ENCODE measurements at regions not wholly inside any gene's neighbourhood (a gene's known extent, or its start where the extent isn't known, plus 50 kb on each side); places are given as distances from the start of the nearest gene placed in this dataset.
"Not testable (repeated sequence)": the region's sequence is repeated elsewhere in the genome, so short reads cannot be mapped to it uniquely, and the experiment has no call there.

DNA sequence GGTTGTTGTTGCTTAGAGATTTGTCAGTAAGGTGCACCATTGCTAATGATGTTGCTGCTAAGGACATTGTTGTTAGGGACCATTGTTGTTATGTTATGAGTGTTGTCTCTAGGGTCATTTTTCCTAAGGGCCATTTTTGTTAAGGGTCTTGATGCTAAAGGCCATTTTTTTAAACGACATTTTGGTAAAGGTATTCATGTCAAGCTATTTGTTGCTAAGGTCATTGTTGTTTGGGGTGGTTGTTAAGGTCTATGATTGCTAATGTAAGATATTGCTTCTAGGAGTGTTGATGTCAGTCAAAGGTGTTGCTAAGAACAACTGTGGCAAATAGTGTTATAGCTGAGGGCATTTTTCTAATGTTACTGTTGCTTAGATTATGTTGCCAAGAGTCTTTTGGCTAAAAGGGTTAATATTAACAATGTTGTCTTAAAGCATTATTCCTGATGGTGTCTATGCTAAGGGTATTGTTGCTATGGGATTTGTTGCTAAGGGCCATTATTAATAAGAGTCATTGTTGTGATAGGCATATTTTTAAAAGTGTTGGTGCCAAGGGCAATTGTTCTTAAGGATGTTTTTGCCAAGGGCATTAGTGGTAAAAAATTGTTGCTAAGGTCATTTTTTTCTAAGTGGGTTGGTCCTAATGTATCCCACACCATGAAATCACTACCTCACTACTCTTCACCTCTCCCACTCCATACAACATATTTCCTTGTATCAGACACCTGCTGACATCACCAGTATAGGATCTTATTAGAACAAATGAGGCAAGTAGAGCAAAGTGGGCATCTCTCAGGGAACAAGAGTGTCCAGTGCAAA lies 56.2 kb downstream of the SPATA31A6 start:
- not testable (repeated sequence) for DNase-seq

- DNase-seq = not testable (repeated sequence)
Measured at GRCh38 chr9:42240261-42240579, 56.8 kb downstream of the SPATA31A6 start.

DNA sequence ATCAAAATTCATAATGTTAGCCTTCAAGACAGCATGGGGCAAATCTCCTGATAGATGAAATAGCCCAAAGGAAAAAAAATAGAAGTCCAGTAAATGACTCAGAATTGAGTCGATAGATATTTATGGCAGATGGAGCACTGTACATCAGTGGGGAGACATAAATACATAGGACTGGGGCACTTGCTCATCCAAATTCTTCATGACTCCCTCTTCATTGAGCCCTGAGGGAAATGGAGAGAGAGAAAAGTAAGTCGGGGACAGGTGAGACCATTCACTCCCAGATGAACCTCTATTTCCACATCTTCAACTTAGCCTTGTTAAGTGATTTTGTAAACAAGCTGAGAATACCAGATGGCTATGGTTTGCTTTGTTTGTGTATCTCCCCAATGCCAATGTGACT lies 59.8 kb downstream of the SPATA31A6 start:
- DNase-seq = not testable (repeated sequence)

DNA sequence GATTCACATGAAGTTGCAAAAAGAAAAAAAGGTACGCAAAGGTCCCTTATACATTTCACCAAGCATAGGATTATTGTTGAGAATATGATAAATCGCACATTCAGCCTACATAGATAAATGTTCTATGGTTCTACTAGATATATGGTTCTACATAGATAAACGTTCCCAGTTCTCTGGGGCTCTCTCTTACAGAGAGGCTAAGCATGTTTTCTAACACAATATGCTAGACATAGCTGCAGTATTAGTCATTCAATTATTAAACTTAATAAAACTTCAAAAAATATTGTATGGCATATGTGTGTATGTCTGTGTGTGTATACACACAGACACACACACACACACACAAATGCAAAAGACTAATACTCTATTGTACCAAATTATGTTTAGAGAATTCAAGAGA lies 60.4 kb downstream of the SPATA31A6 start:
- not testable (repeated sequence) for DNase-seq

GRCh38 chr9:42268729-42269128 lies 85.3 kb downstream of the SPATA31A6 start:
- DNase-seq = not testable (repeated sequence)

- DNase-seq = not testable (repeated sequence)
Measured at GRCh38 chr9:42269171-42269570, 85.7 kb downstream of the SPATA31A6 start.

DNA sequence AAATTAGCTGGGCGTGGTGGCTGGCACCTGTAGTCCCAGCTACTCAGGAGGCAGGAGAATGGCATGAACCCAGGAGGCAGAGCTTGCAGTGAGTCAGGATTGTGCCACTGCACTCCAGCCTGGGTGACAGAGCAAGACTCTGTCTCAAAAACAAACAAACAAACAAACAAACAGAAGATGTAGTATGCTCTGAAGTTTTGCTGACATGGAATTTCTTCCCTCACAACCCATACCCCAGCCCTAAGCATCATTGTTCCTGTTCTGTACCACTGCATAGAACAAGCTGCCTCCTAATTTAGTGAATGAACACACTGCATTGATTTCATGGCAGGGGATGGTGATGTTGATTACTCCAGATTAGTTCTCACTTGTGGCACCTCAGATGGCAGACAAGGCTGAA lies 89.7 kb downstream of the SPATA31A6 start:
- DNase-seq = not testable (repeated sequence)

DNA sequence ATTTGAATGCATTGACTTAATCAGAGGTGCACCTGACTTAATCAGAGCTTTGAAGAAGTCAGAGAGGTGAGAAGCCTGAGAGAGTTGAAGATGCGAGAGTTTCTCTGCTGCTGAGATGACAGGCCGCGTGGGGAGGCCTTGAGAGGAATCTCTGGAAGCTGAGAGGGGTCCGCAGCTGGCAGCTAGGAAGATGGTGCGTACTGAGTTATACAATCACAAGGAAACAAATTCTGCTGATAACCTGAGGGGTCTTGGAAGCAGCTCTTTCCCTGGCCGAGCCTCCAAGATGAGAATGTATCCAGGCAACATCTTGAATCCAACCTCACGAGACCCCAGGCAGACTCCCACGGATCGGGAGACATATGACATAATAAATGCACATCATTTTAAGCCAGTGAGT lies 91.7 kb downstream of the SPATA31A6 start:
- no peak for DNase-seq

- not testable (repeated sequence) for DNase-seq
Measured at GRCh38 chr9:42282531-42283178, 99.2 kb downstream of the SPATA31A6 start.

GRCh38 chr9:42283179-42283543 lies 99.7 kb downstream of the SPATA31A6 start:
- DNase-seq = not testable (repeated sequence)

DNA sequence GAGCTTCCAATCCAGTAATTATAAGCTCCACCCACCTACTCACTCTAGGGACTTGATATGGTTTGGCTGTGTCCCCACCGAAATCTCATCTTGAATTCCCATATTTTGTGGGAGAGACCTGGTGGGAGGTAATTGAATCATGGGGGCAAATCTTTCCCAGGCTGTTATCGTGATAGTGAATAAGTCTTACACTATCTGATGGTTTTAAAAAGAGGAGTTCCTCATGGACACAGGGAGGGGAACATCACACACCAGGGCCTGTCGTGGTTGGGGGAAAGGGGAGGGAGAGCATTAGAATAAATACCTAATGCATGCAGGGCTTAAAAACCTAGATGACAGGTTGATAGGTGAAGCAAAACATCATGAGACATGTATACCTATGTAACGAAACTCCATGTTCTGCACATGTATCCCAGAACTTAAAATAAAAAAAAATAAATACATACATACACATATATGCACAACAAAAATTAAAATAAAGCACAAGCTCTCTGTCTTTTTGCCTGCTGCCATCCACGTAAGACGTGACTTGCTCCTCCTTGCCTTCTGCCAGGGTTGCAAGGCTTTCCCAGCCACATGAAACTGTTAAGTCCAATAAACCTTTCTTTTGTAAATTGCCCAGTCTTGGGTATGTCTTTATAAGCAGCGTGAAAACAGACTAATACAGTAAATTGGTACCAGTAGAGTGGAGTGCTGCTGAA lies 102.8 kb downstream of the SPATA31A6 start:
- DNase-seq = not testable (repeated sequence)

DNA sequence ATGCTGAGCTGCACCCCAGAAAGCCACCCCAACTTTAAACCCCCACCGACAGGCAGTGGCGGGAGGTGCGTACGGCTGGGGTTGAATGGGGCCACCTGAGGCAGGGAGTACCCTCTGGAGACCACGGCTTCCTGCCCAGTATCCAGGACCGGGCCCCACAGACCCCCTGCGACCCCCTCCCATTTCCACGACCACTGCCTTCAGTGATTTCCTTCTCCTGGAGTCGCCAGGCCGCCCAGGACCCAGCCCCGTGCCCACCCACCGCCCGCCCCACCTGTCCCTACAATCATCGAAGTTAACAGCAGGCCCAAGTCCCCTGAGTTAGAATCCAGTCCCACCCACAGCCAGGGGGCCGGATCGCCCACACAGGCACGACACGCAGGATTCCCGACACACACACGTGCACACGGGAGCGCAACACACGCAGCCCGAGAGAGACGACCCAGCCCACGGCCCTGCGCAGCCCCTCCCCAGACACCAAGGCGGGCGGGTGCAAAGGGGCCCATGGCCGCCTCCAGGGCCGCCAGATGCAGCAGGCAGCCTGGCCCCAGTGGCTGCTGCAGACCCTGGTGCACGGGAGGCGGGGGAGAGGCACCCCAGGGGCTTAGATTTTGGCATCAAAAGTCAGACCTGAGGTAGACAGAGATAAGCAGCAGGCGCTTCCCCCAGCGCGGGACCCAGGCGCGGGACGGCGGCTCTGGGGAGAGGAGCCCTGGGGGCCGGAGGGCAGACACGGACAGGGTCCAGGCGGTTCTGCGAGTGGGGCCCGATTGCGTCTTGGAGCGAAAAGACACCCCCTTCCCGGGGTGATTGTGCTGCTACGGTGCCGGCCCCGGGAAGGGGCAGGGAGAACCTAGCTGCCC lies 104.8 kb downstream of the SPATA31A6 start:
- not testable (repeated sequence) for DNase-seq

- DNase-seq = not testable (repeated sequence)
Measured at GRCh38 chr9:42288865-42289229, 105.4 kb downstream of the SPATA31A6 start.

DNA sequence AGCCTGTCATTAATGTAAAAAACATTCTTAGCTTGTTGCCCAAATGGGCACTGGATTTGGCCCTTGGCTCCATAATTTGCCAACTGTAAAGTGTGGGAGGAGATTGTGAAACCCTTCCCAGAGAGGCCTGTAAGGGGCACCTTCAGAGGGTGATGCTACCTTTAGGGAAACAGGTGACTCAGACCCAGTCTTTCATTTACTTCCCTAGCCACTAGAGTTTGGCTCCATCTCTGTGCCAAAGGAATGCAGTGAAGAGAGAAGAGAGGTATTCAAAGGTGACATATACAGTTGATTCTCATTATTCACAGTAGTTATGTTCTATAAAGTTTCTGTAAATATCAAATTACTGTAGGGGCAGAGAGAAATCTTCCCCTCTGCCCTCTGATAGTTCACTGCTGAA lies 116.7 kb downstream of the SPATA31A6 start:
- DNase-seq = not testable (repeated sequence)

DNA sequence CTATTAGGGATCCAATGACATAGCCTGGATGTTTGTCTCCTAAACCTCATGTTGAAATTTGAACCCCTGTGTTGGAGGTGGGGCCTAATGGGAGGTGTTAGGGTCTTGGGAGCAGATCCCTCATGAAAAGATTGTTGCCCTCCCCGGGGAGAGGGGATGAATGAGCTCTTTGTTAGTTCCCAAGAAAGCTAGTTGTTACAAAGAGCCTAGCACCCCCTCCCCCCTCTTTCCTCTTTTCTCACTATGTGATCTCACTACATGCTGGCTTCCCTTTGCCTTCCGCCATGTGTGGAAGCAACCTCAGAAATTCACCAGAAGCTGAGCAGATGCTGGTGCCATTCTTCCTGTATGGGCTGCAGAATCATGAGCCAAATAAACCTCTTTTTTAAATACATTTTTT lies 123.2 kb downstream of the SPATA31A6 start:
- not testable (repeated sequence) for DNase-seq

GRCh38 chr9:42307449-42307848 lies 124.0 kb downstream of the SPATA31A6 start:
- not testable (repeated sequence) for DNase-seq

GRCh38 chr9:42310972-42311371 lies 127.5 kb downstream of the SPATA31A6 start:
- not testable (repeated sequence) for DNase-seq

GRCh38 chr9:42316026-42316425 lies 132.6 kb downstream of the SPATA31A6 start:
- not testable (repeated sequence) for DNase-seq

GRCh38 chr9:42317677-42318076 lies 134.2 kb downstream of the SPATA31A6 start:
- not testable (repeated sequence) for DNase-seq

- DNase-seq = not testable (repeated sequence)
Measured at GRCh38 chr9:42323084-42323809, 139.8 kb downstream of the SPATA31A6 start.

- DNase-seq = not testable (repeated sequence)
Measured at GRCh38 chr9:42325142-42325541, 141.7 kb downstream of the SPATA31A6 start.

DNA sequence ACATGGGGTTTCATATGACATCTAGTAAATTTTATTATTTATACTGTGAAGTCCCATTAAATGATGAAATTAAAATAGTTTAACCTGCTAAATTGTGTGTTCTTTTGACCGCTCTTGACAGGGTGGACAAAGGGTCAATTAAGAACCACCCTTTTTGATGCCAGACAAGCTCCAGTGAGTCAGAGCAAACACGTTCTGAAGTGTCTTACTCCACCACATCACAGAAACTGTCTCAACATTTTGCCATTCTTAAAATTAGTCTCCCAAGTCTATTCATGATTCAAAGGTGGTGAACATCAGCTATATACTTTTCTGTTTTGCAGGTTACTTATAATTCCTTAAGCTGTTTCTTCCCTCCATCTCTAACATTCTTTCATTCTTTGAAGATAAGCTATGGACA lies 142.1 kb downstream of the SPATA31A6 start:
- DNase-seq = not testable (repeated sequence)

Measured in hippocampal formation (tissue), 2 donors.